ENCODE measurements at regions not wholly inside any gene's neighbourhood (a gene's known extent, or its start where the extent isn't known, plus 50 kb on each side); places are given as distances from the start of the nearest gene placed in this dataset.

- TF ChIP-seq CTCF (IDR thresholded peaks at IDR 0.05) (no peak), POLR2A (IDR thresholded peaks at IDR 0.05) (no peak), EP300 (IDR thresholded peaks at IDR 0.05) (no peak)
Observed at GRCh38 chr7:69336976-69337375, 261.3 kb upstream of the AUTS2 start.

All from ovary (tissue), 3 donors.